AML-193 (cell line): ENCODE measurements at regions not wholly inside any gene's neighbourhood (a gene's known extent, or its start where the extent isn't known, plus 50 kb on each side); places are given as distances from the start of the nearest gene placed in this dataset.

Source experiments
- DNase-seq, 2 experiments: peaks; one replicate each; lab custom pipeline; 2025; lab: John Stamatoyannopoulos, UW

DNA sequence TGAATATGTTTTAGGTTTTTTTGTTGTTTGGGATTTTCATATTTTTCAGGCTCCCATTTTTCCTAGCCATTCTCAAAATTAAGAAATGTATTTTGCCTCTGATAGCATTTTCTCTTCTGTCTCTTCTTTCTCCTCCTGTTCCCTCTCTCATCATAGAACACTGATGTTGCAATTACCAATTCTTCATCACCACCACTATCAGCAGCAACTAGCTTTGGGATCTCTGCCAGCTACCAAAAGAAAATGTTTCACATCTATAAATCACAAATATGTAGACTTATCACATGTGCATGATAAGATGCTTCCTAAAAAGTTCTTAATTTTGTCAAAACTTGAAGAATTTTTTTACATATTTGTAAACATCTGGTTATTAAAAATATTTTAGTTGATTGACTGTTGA, 887.1 kb downstream of the MAT2B start:
- no peak for DNase-seq

DNA sequence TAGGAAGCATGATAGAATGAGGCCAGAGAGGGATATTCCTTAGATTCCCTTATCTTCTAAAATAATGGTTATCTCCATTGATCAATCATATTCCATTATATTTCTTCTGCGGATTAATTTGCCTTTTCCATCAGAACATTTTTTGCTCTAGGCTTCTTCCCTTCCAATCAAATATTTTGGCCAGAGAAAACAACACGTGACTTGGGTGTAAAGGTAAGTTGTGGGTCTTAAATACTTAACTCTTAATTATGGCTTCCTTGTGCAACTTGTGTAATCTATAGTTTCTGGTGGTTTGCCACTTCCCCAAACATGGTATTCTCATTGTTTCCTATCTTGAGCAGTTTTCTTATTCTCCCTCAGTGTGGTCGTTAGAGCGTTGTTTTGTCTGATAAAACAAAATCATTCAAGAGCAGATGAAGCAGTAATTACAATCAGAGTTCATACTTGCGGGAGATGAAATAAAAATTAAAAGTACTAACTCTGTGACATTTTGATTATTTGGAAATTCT, 889.3 kb downstream of the MAT2B start:
- DNase-seq, result peak; percentile 8 to 53

- DNase-seq, result no peak
These were observed 907.1 kb downstream of the MAT2B start for GRCh38 chr5:164412531-164412930.

- DNase-seq, result no peak
These were observed 914.7 kb downstream of the MAT2B start for GRCh38 chr5:164420161-164420560.

DNA sequence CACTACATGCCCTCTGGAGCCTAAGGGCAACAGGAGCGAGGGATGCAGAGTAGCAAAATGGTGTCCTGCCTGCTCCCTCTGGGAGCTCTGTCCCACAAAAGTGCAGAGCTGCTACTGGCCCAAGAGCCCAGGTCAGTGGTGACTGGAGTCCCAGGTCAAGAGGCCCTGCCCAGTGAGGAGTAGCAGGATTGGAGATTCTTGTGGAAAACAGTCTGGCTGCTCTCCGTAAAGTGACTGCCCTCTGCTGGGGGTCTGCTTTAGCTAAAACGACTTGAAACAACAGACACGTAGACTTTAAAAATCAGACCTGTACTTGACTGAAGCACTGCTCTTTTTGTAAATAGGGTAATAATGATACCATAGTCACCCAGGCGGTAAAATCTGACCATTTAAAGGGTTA, 917.0 kb downstream of the MAT2B start:
- no peak for DNase-seq

GRCh38 chr5:164431634-164432304, 926.4 kb downstream of the MAT2B start:
- no peak for DNase-seq

GRCh38 chr5:164433106-164433870, 927.9 kb downstream of the MAT2B start:
- DNase-seq, result no peak

GRCh38 chr5:164435576-164435975, 930.2 kb downstream of the MAT2B start:
- no peak for DNase-seq

DNA sequence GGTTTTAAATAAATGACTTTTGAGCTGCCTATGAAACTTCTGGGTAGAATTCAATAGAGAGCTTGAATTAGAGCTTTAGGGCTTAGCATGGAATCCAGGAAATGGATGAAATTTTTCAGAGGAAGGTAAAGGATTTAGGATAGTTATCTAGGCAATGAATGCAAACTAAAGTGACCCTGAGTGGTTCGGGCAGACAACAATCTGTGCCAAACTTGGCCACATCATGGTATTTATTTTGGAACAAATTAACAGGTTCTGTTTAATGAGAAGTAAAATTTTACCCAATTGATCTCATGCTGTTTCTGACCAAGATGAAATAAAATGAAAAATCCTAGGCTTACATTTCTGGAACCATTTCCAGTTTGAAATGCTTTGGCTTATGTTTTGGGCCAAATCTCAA, 934.4 kb downstream of the MAT2B start:
- no peak for DNase-seq

DNA sequence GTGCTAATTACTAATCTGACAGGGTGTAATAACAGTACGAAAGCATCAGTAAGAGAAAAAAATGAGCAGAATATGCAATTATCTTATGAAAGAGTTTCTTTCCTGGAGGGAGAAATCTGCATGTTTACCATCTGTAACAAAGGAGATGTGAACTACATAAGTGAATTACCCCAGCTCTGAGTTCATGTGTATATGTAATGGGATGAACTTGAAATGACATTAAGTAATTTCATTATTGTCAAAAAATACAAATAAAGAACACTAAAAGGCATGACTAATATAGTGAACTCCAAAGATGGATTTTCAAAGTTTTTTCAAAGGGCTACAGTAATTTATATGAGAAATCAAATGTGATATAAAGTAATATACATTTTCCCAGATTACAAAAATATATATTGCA, 944.0 kb downstream of the MAT2B start:
- no peak for DNase-seq

DNA sequence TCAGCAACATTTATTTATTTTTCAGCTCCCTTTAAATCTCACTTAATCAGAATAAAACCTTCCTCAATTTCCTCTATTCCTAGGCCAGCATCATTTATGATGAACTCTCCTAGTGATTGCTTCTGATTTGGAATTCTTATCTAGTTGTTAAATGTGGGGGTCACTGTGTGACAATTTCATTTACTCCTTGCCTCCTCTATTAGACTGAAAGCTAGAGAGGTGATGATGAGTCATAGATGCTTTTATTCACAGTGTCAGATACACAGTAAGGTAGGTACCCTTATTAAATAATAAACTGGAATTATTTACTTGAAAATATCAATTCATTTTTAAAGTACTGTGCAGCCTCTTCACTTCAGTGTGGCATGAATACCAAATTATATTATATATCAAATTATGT, 960.6 kb downstream of the MAT2B start:
- no peak for DNase-seq

- DNase-seq, result no peak
These were observed 964.9 kb downstream of the MAT2B start for GRCh38 chr5:164470312-164470711.

GRCh38 chr5:164472165-164472564, 966.7 kb downstream of the MAT2B start:
- no peak for DNase-seq

GRCh38 chr5:164475339-164475977, 970.0 kb downstream of the MAT2B start:
- peak; percentile 22 to 35 for DNase-seq

- no peak for DNase-seq
These were observed 975.9 kb downstream of the MAT2B start for GRCh38 chr5:164481270-164481669.

GRCh38 chr5:164482351-164482750, 976.9 kb downstream of the MAT2B start:
- no peak for DNase-seq

GRCh38 chr5:164484948-164485347, 979.5 kb downstream of the MAT2B start:
- no peak for DNase-seq

DNA sequence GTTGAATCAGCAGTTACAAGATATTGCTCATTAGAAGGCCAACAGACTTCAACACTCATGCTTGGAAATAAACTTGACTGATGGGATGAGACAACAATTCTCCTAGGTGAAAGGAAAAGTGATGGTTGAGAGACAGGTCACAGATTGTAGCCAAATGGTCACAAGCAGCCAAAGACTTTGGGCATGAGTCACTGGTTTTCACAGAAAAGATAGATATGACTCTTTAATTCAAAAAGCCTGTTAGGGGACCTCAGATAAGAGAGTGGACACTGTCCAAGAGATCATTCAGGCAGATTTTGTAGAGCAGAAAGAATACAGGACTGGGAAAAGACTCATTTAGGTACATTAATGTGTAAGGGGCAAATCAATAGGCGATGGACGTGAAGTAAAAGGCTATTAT, 982.5 kb downstream of the MAT2B start:
- no peak for DNase-seq

GRCh38 chr5:164497311-164498064, 992.1 kb downstream of the MAT2B start:
- DNase-seq, result no peak

GRCh38 chr5:164498438-164498837, 993.0 kb downstream of the MAT2B start:
- DNase-seq, result no peak

DNA sequence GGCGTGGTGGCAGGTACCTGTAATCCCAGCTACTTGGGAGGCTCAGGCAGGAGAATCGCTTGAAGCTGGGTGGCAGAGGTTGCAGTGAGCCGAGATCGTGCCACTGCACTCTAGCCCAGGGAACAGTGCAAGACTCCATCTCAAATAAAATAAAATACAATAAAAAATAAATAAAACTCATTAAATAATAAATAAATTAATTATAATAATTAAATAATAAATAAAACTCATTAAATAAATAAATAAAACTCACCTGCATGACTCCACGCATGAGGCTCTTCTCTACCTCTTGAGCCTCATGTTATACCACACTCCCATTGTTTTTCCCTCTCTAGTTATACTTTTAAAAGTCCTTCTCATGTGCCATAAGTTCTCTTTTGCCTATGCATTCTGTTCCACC, 995.4 kb downstream of the MAT2B start:
- DNase-seq, result no peak

GRCh38 chr5:164501344-164501743, 995.9 kb downstream of the MAT2B start:
- DNase-seq, result no peak
